Nephron progenitor cell (in vitro differentiated cells): ENCODE measurements at regions not wholly inside any gene's neighbourhood (a gene's known extent, or its start where the extent isn't known, plus 50 kb on each side); places are given as distances from the start of the nearest gene placed in this dataset.
"Not testable (repeated sequence)": the region's sequence is repeated elsewhere in the genome, so short reads cannot be mapped to it uniquely, and the experiment has no call there.

Experiments used
- DNase-seq: peaks from one replicate; pipeline ENCODE4 v3.0.0; 2021
- H3K27ac Mint-ChIP-seq: 2 replicates; pipeline ENCODE4 v1.8.0; 2021; ENCODE audit warnings: mild to moderate bottlenecking, moderate library complexity, mixed read lengths
- H3K27me3 Mint-ChIP-seq: 2 replicates; pipeline ENCODE4 v1.8.0; 2021; ENCODE audit warnings: mild to moderate bottlenecking, low read depth, mixed read lengths; ENCODE audit not compliant: poor library complexity
- H3K36me3 Mint-ChIP-seq: 2 replicates; pipeline ENCODE4 v1.8.0; 2021; ENCODE audit warnings: low read depth, mixed read lengths
- H3K4me1 Mint-ChIP-seq: 2 replicates; pipeline ENCODE4 v1.8.0; 2021; ENCODE audit warnings: mixed read lengths
- H3K4me3 Mint-ChIP-seq: 2 replicates; pipeline ENCODE4 v1.8.0; 2021; ENCODE audit warnings: mild to moderate bottlenecking, moderate library complexity, mixed read lengths
- H3K9me3 Mint-ChIP-seq: 2 replicates; pipeline ENCODE4 v1.8.0; 2021; ENCODE audit warnings: mild to moderate bottlenecking, moderate library complexity, mixed read lengths
- CTCF ChIP-seq: fragments of 200-600 bp; sonication (generic); IDR thresholded peaks from 2 replicates; pipeline ENCODE4 v1.5.0; 2021; ENCODE audit warnings: antibody characterized with exemption

GRCh38 chr2:144914113-144914512, 394.2 kb upstream of the ZEB2 start:
- peaks cover 14% of the 10 kb centered on the region for H3K9me3 Mint-ChIP-seq
- H3K27ac Mint-ChIP-seq = no peak overlapping the region
- no peaks in the 10 kb centered on the region for H3K4me1 Mint-ChIP-seq
- H3K27me3 Mint-ChIP-seq = no peaks in the 10 kb centered on the region
- H3K4me3 Mint-ChIP-seq = no peak overlapping the region
- TF ChIP-seq CTCF = no peak
- DNase-seq = no peak
- no peaks in the 10 kb centered on the region for H3K36me3 Mint-ChIP-seq

GRCh38 chr2:144912206-144912605, 392.3 kb upstream of the ZEB2 start:
- Mint-ChIP-seq H3K27me3 (peaks cover 3% of the 10 kb centered on the region), H3K27ac (no peak overlapping the region), H3K4me3 (no peak overlapping the region), H3K9me3 (peaks cover 17% of the 10 kb centered on the region), H3K36me3 (no peaks in the 10 kb centered on the region), H3K4me1 (no peaks in the 10 kb centered on the region)
- no peak for TF ChIP-seq CTCF
- DNase-seq = no peak

GRCh38 chr2:144905956-144906355, 386.0 kb upstream of the ZEB2 start:
- H3K27me3 Mint-ChIP-seq = peaks cover 3% of the 10 kb centered on the region
- no peak for DNase-seq
- H3K4me1 Mint-ChIP-seq = peaks cover 12% of the 10 kb centered on the region
- H3K36me3 Mint-ChIP-seq = peaks cover 7% of the 10 kb centered on the region
- peaks cover 20% of the 10 kb centered on the region for H3K9me3 Mint-ChIP-seq
- no peak for TF ChIP-seq CTCF
- H3K27ac Mint-ChIP-seq = no peak overlapping the region
- H3K4me3 Mint-ChIP-seq = no peak overlapping the region

DNA sequence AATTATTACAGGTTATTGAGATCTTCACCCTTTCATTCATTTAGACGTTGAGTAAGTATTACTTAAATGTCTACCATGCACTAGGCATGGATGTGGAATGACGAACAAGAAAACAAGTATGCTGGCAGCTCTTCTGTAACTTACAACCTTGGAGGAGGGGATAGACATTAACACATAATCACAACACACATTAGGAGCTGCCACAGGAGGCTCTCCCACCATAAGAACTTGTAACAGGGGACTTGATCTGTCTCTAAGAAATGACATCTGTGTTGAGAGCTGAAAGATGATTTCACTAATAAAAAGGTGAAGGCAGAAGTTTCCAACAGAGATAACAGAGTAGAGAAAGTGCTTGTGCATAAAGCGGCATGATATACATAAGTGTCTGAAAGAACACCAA, 384.7 kb upstream of the ZEB2 start:
- Mint-ChIP-seq H3K4me3 (no peak overlapping the region), H3K4me1 (peaks cover 12% of the 10 kb centered on the region), H3K27ac (no peak overlapping the region), H3K9me3 (peaks cover 30% of the 10 kb centered on the region), H3K36me3 (peaks cover 7% of the 10 kb centered on the region), H3K27me3 (peaks cover 3% of the 10 kb centered on the region)
- DNase-seq = no peak
- TF ChIP-seq CTCF = no peak

DNA sequence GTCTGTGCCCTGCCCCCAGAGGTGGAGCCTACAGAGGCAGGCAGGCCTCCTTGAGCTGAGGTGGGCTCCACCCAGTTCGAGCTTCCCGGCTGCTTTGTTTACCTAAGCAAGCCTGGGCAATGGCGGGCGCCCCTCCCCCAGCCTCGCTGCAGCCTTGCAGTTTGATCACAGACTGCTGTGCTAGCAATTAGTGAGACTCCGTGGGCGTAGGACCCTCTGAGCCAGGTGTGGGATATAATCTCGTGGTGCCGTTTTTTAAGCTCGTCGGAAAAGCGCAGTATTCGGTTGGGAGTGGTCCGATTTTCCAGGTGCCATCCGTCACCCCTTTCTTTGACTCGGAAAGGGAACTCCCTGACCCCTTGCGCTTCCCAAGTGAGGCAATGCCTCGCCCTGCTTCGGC, 383.1 kb upstream of the ZEB2 start:
- H3K9me3 Mint-ChIP-seq = peaks cover 25% of the 10 kb centered on the region
- not testable (repeated sequence) for H3K36me3 Mint-ChIP-seq, H3K4me3 Mint-ChIP-seq, H3K27me3 Mint-ChIP-seq, H3K27ac Mint-ChIP-seq
- H3K4me1 Mint-ChIP-seq = peaks cover 12% of the 10 kb centered on the region
- DNase-seq = peak; percentile 1

DNA sequence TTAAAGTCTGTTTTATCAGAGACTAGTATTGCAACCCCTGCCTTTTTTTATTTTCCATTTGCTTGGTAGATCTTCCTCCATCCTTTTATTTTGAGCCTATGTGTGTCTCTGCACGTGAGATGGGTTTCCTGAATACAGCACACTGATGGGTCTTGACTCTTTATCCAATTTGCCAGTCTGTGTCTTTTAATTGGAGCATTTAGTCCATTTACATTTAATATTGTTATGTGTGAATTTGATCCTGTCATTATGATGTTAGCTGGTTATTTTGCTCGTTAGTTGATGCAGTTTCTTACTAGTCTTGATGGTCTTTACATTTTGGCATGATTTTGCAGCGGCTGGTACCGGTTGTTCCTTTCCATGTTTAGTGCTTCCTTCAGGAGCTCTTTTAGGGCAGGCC, 381.5 kb upstream of the ZEB2 start:
- H3K27me3 Mint-ChIP-seq, H3K27ac Mint-ChIP-seq, H3K4me3 Mint-ChIP-seq, DNase-seq, H3K36me3 Mint-ChIP-seq: not testable (repeated sequence)
- H3K9me3 Mint-ChIP-seq = peaks cover 25% of the 10 kb centered on the region
- H3K4me1 Mint-ChIP-seq = peaks cover 12% of the 10 kb centered on the region

DNA sequence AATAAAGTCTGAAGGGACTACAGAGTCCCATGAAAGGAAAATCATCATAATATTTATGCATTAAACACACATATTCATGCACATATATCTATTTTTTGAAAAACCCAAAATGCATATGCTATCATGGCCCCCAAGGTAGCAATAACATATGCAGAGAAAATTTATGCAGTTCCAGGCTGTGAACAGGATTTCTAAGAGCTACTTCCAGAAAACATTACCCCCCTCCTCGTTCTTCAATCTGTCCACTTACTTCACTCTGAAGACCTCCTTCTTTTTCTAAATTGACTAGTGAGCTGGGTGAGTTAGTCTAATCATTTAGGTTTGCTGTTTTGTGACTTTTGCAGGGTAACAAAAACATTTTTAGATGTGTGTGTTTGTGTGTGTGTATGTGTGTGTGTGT, 376.4 kb upstream of the ZEB2 start:
- no peaks in the 10 kb centered on the region for H3K36me3 Mint-ChIP-seq
- no peak for DNase-seq
- no peak overlapping the region for H3K27ac Mint-ChIP-seq
- H3K27me3 Mint-ChIP-seq = no peaks in the 10 kb centered on the region
- peaks cover 13% of the 10 kb centered on the region for H3K9me3 Mint-ChIP-seq
- H3K4me3 Mint-ChIP-seq = no peak overlapping the region
- H3K4me1 Mint-ChIP-seq = no peaks in the 10 kb centered on the region
- no peak for TF ChIP-seq CTCF
